HG03442 (cell line): ENCODE measurements at regions not wholly inside any gene's neighbourhood (a gene's known extent, or its start where the extent isn't known, plus 50 kb on each side); places are given as distances from the start of the nearest gene placed in this dataset.

Experiments used
- ATAC-seq: cut with Tn5 transposase; IDR thresholded peaks from one replicate; pipeline ENCODE4 v1.9.1; 2021; ENCODE audit warnings: mild to moderate bottlenecking, moderate library complexity; ENCODE audit not compliant: unreplicated experiment

- ATAC-seq = no peak
Observed at GRCh38 chr6:74137911-74138310, 441.9 kb downstream of the CD109 start.

DNA sequence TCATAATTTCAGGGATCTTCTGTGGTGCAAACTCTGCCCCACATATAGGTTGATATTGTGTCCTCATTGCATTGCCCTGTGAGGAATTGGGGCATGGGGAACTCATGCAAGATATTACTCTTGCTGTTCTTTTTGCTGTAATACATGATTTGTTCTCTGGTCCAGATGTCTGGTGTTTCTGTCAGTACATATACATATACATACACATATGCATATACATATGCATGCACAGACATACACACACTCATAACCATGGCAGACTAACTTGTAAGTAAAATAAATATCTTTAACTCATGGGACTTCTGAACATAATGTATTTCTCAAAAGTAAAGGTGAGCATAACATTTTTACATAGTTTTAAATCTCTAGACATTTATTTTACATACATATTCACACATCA, 438.3 kb downstream of the CD109 start:
- no peak for ATAC-seq

GRCh38 chr6:74133073-74133472, 437.1 kb downstream of the CD109 start:
- no peak for ATAC-seq

DNA sequence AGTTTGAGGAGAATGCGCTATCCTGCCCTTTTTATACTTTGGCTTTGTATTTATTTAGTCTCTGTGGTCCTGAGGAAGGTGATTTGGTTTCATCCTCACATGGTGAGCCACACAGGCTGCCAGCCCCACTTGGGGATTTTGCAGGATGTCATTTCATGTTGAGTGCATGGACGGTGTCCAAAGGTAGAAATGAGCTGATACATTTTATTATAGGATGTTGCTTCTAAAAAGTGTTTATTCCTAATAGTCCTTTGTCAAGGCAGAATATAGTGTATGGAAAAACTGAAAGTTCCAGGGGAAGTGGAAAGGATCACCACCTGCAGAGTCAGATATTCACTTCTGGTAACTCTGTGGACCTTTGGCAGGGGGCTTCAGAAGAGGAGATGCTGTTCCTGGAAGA, 434.6 kb downstream of the CD109 start:
- ATAC-seq = no peak

- no peak for ATAC-seq
Observed at GRCh38 chr6:74128536-74128935, 432.5 kb downstream of the CD109 start.

DNA sequence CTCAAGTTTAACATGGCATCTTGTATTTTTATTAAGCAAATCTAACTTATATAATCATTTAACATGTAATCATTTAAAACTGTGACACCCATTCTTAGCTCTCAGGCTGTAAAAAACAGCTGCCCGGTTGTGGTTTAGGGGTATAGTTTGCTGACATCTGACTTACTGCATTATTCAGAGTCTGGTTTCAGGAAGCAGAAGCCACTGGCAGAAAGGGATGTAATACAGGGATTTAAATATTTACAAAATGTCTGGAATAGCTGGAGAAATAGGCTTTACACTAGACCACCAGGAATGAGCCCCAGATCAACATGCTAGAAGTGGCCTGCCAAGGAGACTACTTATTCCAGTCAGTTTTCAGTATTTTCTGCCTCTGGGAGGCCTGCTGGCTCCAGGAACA, 421.1 kb downstream of the CD109 start:
- ATAC-seq = no peak

GRCh38 chr6:74115674-74116073, 419.7 kb downstream of the CD109 start:
- no peak for ATAC-seq

- ATAC-seq = peak; percentile 65
Observed at GRCh38 chr6:74114428-74114827, 418.4 kb downstream of the CD109 start.

DNA sequence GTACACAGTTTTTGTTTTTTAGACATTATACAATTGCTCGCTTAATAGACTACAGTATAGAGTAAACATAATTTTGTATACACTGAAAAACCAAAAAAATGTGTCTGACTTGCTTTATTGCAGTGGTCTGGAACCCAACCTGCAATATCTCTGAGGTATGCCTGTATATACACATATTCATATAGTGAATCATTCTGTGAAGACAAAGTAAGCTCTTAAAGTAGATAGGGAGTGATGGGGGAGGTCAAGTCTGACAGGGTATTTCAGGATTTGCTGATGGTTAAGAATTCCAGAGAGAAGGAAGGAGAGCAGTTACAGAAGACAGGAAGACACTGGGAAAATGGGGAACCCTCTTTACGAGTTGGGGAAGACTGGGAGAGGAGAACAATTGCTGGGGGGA, 417.9 kb downstream of the CD109 start:
- no peak for ATAC-seq

- no peak for ATAC-seq
Observed at GRCh38 chr6:74103417-74103816, 407.4 kb downstream of the CD109 start.

- no peak for ATAC-seq
Observed at GRCh38 chr6:74100719-74101287, 404.8 kb downstream of the CD109 start.

DNA sequence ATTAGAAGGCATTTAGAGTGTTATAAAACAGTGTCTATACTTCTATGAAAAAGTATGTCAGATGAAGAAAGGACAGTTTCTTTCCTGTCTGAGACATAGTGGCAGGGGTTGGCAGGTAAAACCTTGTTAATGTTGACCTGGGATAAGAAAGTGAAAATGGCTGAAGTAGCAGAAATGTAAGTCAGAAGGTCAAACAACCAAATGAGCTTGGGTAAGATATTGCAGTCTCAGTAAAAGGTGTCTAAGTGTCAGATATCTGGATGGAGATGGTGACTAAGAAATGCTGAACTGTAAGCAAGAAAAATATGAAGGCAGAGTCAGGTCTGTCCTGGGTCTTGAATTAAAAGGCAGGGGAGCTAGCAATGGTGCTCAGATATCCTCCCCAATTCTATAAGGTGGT, 400.3 kb downstream of the CD109 start:
- no peak for ATAC-seq

- no peak for ATAC-seq
Observed at GRCh38 chr6:74093361-74093760, 397.4 kb downstream of the CD109 start.

DNA sequence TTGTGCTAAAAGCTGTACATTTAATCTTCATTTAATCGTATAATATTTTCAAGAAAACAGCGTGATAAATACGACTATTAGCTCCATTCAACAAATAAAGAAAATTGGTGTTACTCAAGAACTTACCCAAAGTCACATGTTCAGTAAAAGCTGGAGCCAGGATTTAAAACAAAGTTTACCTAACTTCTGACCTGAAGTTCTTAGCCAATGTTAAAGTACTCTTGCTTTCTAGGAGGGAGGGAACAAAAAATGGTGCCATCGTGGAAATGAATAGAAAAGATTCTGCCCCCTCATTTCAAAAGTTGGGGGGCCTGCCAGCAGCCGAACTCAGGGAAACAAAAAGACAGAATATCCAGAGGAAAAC, 395.8 kb downstream of the CD109 start:
- ATAC-seq = no peak

DNA sequence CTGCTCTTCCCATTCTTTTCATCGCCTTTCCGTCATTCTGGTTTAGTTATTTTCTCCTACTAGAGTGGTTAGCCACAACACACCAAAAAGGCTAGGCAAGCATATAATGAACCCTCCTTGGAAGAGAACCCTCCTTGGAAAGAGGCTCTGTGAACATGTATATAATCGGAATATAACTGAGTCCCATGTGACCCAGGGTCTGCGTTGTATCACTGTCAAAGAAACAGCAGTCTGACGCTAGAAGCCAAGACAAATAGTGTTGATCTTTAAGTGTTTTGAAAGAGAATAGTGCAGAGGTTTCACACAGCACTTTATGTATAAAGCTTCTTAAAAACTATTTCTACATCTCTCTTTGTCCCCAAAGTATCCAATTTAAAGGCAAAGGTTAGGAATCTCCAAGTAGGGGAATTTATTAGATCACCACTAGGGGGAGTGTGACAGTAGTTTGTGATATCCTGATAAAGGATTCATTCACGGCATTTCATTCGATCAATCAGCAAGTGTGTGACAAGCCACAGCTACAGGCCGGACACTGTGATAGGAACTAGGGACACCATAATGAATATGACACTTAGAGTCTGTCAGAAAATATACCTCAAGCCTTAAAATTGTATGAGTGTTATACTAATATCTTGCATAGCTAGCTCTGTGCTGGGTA, 395.3 kb downstream of the CD109 start:
- ATAC-seq = peak; percentile 77

- ATAC-seq = no peak
Observed at GRCh38 chr6:74087899-74088298, 391.9 kb downstream of the CD109 start.

DNA sequence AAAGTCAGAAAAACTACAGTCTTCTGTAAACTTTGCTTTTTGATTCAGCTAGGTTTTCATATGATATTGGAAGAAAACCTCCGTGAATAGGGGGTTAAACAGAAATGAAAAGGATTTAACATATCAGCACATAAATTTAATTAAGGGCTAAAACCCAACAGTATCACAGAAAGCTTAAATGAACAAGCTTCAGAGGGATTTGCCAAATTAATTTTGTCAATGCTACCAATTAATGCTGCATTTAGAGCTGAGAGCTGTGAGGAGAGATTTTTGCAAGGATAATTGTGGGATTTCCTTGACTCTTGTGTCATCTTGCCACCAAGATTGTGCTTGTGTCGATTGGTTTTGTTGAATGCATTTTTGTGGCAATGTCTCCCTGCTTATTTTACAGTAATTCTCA, 379.9 kb downstream of the CD109 start:
- no peak for ATAC-seq

DNA sequence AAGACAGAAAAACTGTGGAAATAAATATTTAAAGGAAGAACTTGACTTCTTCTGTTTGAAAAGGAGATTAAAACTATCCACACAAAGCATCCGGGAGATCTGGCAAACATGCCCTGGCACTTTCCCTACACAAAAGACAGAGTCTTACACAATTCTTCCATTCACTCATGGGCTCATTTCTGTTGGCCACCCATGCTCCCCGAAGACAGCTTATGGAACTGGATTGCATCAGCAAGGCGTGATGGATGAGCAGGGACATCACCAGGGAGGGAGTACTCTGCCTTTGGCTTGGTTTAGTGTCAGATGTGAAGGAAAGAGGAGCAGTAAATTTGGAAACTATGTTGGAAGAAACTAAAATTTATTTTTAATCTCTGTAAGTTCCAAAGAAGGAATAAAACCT, 379.3 kb downstream of the CD109 start:
- ATAC-seq = no peak

DNA sequence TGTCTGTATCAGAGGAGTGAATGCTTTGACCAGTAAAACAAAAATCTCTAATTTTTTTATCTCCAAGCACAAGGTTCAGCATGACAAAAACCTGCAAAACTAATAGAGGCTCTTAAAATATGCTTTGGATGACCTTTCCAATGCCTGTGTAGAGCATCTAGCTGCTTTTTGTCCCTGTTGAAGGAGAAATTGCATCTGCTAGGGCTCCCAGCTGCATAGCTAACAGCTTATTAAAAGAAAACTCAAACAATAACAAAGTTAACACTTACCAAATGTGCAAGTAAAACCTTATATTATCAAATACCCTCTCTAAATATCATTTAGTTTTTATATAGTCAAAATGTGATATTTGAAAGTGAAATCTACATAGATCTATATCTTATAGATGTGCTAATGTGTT, 378.6 kb downstream of the CD109 start:
- ATAC-seq = no peak

DNA sequence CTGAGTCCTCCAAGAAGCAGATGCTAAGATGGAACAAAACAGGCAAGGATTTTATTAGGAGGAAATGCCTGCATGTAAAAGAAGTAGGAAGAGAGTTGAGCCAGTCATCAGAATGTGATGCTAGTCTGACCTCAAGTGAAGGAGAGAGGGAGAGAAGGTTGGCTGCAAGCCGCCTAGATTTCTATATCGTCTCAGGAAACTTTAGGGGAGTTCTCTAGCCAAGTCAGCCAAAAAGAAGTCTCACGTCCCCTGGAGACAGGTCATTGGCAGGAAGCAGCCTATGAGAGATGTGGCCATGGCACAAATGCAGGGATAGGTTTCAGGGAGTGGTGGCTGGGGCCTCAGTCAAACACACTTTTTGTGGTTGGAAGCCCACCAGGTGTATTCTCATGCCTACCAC, 378.0 kb downstream of the CD109 start:
- no peak for ATAC-seq

- no peak for ATAC-seq
Observed at GRCh38 chr6:74073429-74073828, 377.4 kb downstream of the CD109 start.

- ATAC-seq = no peak
Observed at GRCh38 chr6:74071214-74071613, 375.2 kb downstream of the CD109 start.

DNA sequence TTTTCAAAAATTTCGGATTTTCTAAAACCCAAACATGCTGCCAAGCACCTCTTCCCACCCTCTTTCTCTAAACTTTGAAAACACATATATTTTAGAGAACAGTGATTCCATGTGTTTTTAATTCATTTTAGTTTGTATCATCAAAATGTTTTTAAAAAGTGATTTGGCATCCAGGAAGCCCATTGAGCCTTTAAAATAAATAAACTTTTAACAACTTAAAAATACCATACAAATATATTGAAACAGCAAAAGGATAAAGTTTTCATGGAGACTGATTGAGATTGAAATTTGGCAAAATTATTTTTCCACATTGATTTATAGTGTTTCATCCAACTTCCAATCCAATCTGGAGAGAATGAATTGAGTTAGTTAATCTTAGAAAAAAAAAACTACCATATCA, 374.7 kb downstream of the CD109 start:
- ATAC-seq = no peak
